ENCODE measurements at regions not wholly inside any gene's neighbourhood (a gene's known extent, or its start where the extent isn't known, plus 50 kb on each side); places are given as distances from the start of the nearest gene placed in this dataset.

DNA sequence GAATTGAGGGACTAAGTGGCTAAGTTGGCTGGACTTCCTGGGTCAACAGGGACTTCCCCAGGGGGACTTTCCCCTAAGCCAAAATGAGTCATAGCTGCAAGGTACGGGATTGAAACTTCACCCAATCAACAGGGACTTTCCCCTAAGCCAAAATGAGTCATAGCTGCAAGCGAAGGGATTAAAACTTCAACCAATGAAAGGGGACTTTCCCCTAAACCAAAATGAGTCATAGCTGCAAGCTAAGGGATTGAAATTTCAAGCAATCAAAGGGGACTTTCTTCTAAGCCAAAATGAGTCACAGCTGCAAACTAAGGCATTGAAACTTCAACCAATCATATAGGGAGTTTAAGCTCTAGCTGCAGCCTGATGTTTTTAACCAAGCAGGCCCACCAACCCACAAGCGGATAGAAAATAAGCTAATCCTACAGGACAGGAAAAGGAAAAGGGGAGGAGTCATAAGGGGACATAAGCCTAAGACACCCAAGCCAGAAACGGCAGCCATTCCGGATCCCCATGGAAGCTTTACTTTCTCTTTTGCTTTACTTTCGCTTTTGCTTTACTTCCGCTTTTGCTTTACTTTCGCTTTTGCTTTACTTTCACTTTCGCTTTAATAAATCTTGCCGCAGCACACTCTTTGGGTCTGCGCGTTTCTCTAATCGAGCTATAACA is 1375.4 kb upstream of the CELF4 start:
- TF ChIP-seq, protein P1, sequence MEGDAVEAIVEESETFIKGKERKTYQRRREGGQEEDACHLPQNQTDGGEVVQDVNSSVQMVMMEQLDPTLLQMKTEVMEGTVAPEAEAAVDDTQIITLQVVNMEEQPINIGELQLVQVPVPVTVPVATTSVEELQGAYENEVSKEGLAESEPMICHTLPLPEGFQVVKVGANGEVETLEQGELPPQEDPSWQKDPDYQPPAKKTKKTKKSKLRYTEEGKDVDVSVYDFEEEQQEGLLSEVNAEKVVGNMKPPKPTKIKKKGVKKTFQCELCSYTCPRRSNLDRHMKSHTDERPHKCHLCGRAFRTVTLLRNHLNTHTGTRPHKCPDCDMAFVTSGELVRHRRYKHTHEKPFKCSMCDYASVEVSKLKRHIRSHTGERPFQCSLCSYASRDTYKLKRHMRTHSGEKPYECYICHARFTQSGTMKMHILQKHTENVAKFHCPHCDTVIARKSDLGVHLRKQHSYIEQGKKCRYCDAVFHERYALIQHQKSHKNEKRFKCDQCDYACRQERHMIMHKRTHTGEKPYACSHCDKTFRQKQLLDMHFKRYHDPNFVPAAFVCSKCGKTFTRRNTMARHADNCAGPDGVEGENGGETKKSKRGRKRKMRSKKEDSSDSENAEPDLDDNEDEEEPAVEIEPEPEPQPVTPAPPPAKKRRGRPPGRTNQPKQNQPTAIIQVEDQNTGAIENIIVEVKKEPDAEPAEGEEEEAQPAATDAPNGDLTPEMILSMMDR (IDR thresholded peaks at IDR 0.05) = no peak
- no peak for TF ChIP-seq EP300 (IDR thresholded peaks at IDR 0.05)
- TF ChIP-seq POLR2A (IDR thresholded peaks at IDR 0.05) = no peak
- no peak for TF ChIP-seq POLR2AphosphoS5 (IDR thresholded peaks at IDR 0.05)
